WTC11 (cell line): ENCODE measurements at regions not wholly inside any gene's neighbourhood (a gene's known extent, or its start where the extent isn't known, plus 50 kb on each side); places are given as distances from the start of the nearest gene placed in this dataset.

Experiments used
- ATAC-seq: fragments of 200-7000 bp; cut with Tn5 transposase; 2 replicates; pipeline ENCODE4 v1.10.0; 2021; ENCODE audit warnings: mild to moderate bottlenecking, moderate library complexity
- CTCF ChIA-PET: fragments of 300-600 bp; sonication (Branson Sonifier 250); formaldehyde crosslinking; loops from one replicate; lab custom pipeline; 2021; ENCODE audit warnings: antibody characterized with exemption; lab: Charles Lee
- POLR2A ChIA-PET: fragments of 350-600 bp; sonication (Branson Sonifier 250); formaldehyde crosslinking; loops from one replicate; lab custom pipeline; 2021; ENCODE audit warnings: antibody characterized with exemption; lab: Charles Lee
- DNase-seq: peaks from one replicate; pipeline ENCODE4 v3.0.0; 2021; ENCODE audit warnings: low spot score
- H3K27ac Mint-ChIP-seq: 2 replicates; pipeline ENCODE4 v1.8.0; 2021; ENCODE audit warnings: mixed read lengths
- H3K27me3 Mint-ChIP-seq: 2 replicates; pipeline ENCODE4 v1.8.0; 2021; ENCODE audit warnings: low read depth, mild to moderate bottlenecking, moderate library complexity, mixed read lengths
- H3K36me3 Mint-ChIP-seq: 2 replicates; pipeline ENCODE4 v1.8.0; 2021; ENCODE audit warnings: mixed read lengths
- H3K4me1 Mint-ChIP-seq: 2 replicates; pipeline ENCODE4 v1.8.0; 2022; ENCODE audit warnings: mixed read lengths
- H3K4me3 Mint-ChIP-seq: 2 replicates; pipeline ENCODE4 v1.8.0; 2021; ENCODE audit warnings: mild to moderate bottlenecking, moderate library complexity, mixed read lengths
- H3K9me3 Mint-ChIP-seq: 2 replicates; pipeline ENCODE4 v1.8.0; 2021; ENCODE audit warnings: mixed read lengths
- CREM ChIP-seq: sonication (generic); formaldehyde crosslinking; IDR thresholded peaks from 2 replicates; pipeline ENCODE4 v1.8.1; 2022; ENCODE audit warnings: mild to moderate bottlenecking, missing genetic modification reagents, moderate library complexity
- FOXP4 ChIP-seq: sonication (generic); formaldehyde crosslinking; IDR thresholded peaks from 2 replicates; pipeline ENCODE4 v1.8.0; 2022; ENCODE audit warnings: mild to moderate bottlenecking, missing genetic modification reagents
- GRHL2 ChIP-seq: fragments of 250-450 bp; sonication (Bioruptor Pico); IDR thresholded peaks from 2 replicates; pipeline ENCODE4 v1.8.0; 2022; ENCODE audit warnings: mild to moderate bottlenecking, moderate library complexity; ENCODE audit not compliant: insufficient replicate concordance, severe bottlenecking
- HMGXB4 ChIP-seq: sonication (generic); formaldehyde crosslinking; IDR thresholded peaks from 2 replicates; pipeline ENCODE4 v1.8.1; 2023; ENCODE audit warnings: mild to moderate bottlenecking, moderate library complexity, missing genetic modification reagents
- JAZF1 ChIP-seq: fragments of 250-450 bp; sonication (Bioruptor Pico); IDR thresholded peaks from 2 replicates; pipeline ENCODE4 v1.9.0; 2021; ENCODE audit warnings: moderate library complexity, mild to moderate bottlenecking, inconsistent platforms
- OVOL2 ChIP-seq: fragments of 250-450 bp; sonication (Bioruptor Pico); IDR thresholded peaks from 2 replicates; pipeline ENCODE4 v1.9.0; 2021; ENCODE audit warnings: mild to moderate bottlenecking, borderline replicate concordance
- SMAD4 ChIP-seq: sonication (generic); formaldehyde crosslinking; IDR thresholded peaks from 2 replicates; pipeline ENCODE4 v1.8.0; 2022; ENCODE audit warnings: mild to moderate bottlenecking, missing genetic modification reagents
- USF2 ChIP-seq: sonication (generic); formaldehyde crosslinking; IDR thresholded peaks from 2 replicates; pipeline ENCODE4 v1.8.1; 2023; ENCODE audit warnings: mild to moderate bottlenecking, missing genetic modification reagents, moderate library complexity
- ZNF232 ChIP-seq: sonication (generic); formaldehyde crosslinking; IDR thresholded peaks from 2 replicates; pipeline ENCODE4 v1.8.0; 2022; ENCODE audit warnings: mild to moderate bottlenecking, missing genetic modification reagents
- ZNF396 ChIP-seq: fragments of 250-450 bp; sonication (Bioruptor Pico); IDR thresholded peaks from 2 replicates; pipeline ENCODE4 v1.8.0; 2021; ENCODE audit warnings: mild to moderate bottlenecking, moderate library complexity, borderline replicate concordance
- TF ChIP-seq, protein P1 (sequence below): sonication (generic); formaldehyde crosslinking; IDR thresholded peaks from 2 replicates; pipeline ENCODE4 v1.8.0; 2023; ENCODE audit warnings: missing genetic modification reagents, mild to moderate bottlenecking, borderline replicate concordance
- TF ChIP-seq, protein P2 (sequence below): sonication (generic); formaldehyde crosslinking; IDR thresholded peaks from 2 replicates; pipeline ENCODE4 v1.8.1; 2023; ENCODE audit warnings: mild to moderate bottlenecking, missing genetic modification reagents
- TF ChIP-seq, protein P3 (sequence below): sonication (generic); formaldehyde crosslinking; IDR thresholded peaks from 2 replicates; pipeline ENCODE4 v1.8.1; 2023; ENCODE audit warnings: mild to moderate bottlenecking, missing genetic modification reagents
- TF ChIP-seq, protein P4 (sequence below): sonication (generic); formaldehyde crosslinking; IDR thresholded peaks from 2 replicates; pipeline ENCODE4 v1.8.1; 2022; ENCODE audit warnings: low read depth, mild to moderate bottlenecking, moderate library complexity, missing genetic modification reagents, borderline replicate concordance
- TF ChIP-seq, protein P5 (sequence below): sonication (generic); formaldehyde crosslinking; conservative IDR thresholded peaks from 2 replicates; pipeline ENCODE4 v1.8.1; 2023; ENCODE audit warnings: mild to moderate bottlenecking, low read depth, missing genetic modification reagents, moderate library complexity

- TF ChIP-seq, protein P1, sequence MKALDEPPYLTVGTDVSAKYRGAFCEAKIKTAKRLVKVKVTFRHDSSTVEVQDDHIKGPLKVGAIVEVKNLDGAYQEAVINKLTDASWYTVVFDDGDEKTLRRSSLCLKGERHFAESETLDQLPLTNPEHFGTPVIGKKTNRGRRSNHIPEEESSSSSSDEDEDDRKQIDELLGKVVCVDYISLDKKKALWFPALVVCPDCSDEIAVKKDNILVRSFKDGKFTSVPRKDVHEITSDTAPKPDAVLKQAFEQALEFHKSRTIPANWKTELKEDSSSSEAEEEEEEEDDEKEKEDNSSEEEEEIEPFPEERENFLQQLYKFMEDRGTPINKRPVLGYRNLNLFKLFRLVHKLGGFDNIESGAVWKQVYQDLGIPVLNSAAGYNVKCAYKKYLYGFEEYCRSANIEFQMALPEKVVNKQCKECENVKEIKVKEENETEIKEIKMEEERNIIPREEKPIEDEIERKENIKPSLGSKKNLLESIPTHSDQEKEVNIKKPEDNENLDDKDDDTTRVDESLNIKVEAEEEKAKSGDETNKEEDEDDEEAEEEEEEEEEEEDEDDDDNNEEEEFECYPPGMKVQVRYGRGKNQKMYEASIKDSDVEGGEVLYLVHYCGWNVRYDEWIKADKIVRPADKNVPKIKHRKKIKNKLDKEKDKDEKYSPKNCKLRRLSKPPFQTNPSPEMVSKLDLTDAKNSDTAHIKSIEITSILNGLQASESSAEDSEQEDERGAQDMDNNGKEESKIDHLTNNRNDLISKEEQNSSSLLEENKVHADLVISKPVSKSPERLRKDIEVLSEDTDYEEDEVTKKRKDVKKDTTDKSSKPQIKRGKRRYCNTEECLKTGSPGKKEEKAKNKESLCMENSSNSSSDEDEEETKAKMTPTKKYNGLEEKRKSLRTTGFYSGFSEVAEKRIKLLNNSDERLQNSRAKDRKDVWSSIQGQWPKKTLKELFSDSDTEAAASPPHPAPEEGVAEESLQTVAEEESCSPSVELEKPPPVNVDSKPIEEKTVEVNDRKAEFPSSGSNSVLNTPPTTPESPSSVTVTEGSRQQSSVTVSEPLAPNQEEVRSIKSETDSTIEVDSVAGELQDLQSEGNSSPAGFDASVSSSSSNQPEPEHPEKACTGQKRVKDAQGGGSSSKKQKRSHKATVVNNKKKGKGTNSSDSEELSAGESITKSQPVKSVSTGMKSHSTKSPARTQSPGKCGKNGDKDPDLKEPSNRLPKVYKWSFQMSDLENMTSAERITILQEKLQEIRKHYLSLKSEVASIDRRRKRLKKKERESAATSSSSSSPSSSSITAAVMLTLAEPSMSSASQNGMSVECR (CRISPR knock-in tag), result no peak
- no peak for TF ChIP-seq USF2 (CRISPR knock-in tag)
- no peak for TF ChIP-seq FOXP4 (CRISPR knock-in tag)
These were observed 104.7 kb upstream of the RTL1 start (continued) for GRCh38 chr14:101008196-101008595.

GRCh38 chr14:101008631-101009336 is 105.3 kb upstream of the RTL1 start:
- H3K27ac Mint-ChIP-seq, result no peak overlapping the region
- POLR2A ChIA-PET, result no interaction called here
- H3K9me3 Mint-ChIP-seq, result peaks cover 13% of the 10 kb centered on the region
- no peak for ATAC-seq
- no peak for TF ChIP-seq OVOL2 (CRISPR knock-in tag)
- CTCF ChIA-PET, result interaction anchor here (0.6 kb wide), 1 partner anchor 108 kb away, joined by 3 read pairs; no protein-coding TSS in a partner anchor
- H3K4me3 Mint-ChIP-seq, result no peak overlapping the region
- H3K36me3 Mint-ChIP-seq, result peaks cover 39% of the 10 kb centered on the region
- H3K4me1 Mint-ChIP-seq, result peaks cover 13% of the 10 kb centered on the region
- H3K27me3 Mint-ChIP-seq, result no peaks in the 10 kb centered on the region
- DNase-seq, result no peak

DNA sequence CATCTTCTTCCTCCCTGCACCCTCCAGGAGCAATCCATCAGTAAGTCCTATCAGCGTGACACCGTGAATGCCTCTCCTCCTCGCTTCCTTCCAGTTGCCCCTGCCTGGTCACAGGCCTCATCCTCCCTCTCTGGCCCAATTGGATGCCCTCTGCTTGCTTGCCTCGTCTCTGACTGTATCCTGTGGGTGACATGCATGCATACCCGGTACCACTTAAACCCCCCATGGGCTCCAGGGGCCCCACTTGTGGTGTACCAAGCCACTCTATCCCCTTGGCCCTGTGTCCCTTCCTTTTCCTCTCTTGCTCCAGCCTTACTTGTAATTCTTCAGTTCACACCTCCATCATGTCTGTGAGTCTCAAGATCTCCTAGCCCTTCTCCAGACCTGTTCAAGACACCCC is 106.0 kb upstream of the RTL1 start:
- Mint-ChIP-seq H3K4me3 (no peak overlapping the region), H3K4me1 (peaks cover 11% of the 10 kb centered on the region), H3K27ac (no peak overlapping the region), H3K27me3 (no peaks in the 10 kb centered on the region), H3K9me3 (peaks cover 13% of the 10 kb centered on the region), H3K36me3 (peaks cover 38% of the 10 kb centered on the region)
- DNase-seq, result no peak
- ChIA-PET POLR2A (no interaction called here), CTCF (no interaction called here)
- ATAC-seq, result no peak
- TF ChIP-seq, protein P2, sequence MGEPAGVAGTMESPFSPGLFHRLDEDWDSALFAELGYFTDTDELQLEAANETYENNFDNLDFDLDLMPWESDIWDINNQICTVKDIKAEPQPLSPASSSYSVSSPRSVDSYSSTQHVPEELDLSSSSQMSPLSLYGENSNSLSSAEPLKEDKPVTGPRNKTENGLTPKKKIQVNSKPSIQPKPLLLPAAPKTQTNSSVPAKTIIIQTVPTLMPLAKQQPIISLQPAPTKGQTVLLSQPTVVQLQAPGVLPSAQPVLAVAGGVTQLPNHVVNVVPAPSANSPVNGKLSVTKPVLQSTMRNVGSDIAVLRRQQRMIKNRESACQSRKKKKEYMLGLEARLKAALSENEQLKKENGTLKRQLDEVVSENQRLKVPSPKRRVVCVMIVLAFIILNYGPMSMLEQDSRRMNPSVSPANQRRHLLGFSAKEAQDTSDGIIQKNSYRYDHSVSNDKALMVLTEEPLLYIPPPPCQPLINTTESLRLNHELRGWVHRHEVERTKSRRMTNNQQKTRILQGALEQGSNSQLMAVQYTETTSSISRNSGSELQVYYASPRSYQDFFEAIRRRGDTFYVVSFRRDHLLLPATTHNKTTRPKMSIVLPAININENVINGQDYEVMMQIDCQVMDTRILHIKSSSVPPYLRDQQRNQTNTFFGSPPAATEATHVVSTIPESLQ (CRISPR knock-in tag), result no peak
- TF ChIP-seq, protein P3, sequence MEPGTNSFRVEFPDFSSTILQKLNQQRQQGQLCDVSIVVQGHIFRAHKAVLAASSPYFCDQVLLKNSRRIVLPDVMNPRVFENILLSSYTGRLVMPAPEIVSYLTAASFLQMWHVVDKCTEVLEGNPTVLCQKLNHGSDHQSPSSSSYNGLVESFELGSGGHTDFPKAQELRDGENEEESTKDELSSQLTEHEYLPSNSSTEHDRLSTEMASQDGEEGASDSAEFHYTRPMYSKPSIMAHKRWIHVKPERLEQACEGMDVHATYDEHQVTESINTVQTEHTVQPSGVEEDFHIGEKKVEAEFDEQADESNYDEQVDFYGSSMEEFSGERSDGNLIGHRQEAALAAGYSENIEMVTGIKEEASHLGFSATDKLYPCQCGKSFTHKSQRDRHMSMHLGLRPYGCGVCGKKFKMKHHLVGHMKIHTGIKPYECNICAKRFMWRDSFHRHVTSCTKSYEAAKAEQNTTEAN, result no peak
- TF ChIP-seq, protein P4, sequence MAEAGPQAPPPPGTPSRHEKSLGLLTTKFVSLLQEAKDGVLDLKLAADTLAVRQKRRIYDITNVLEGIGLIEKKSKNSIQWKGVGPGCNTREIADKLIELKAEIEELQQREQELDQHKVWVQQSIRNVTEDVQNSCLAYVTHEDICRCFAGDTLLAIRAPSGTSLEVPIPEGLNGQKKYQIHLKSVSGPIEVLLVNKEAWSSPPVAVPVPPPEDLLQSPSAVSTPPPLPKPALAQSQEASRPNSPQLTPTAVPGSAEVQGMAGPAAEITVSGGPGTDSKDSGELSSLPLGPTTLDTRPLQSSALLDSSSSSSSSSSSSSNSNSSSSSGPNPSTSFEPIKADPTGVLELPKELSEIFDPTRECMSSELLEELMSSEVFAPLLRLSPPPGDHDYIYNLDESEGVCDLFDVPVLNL (CRISPR knock-in tag), result no peak
- TF ChIP-seq GRHL2 (CRISPR knock-in tag) (no peak), ZNF232 (CRISPR knock-in tag) (no peak), SMAD4 (CRISPR knock-in tag) (no peak), JAZF1 (CRISPR knock-in tag) (no peak), CREM (CRISPR knock-in tag) (no peak), ZNF396 (no peak), HMGXB4 (no peak)
- TF ChIP-seq, protein P5, sequence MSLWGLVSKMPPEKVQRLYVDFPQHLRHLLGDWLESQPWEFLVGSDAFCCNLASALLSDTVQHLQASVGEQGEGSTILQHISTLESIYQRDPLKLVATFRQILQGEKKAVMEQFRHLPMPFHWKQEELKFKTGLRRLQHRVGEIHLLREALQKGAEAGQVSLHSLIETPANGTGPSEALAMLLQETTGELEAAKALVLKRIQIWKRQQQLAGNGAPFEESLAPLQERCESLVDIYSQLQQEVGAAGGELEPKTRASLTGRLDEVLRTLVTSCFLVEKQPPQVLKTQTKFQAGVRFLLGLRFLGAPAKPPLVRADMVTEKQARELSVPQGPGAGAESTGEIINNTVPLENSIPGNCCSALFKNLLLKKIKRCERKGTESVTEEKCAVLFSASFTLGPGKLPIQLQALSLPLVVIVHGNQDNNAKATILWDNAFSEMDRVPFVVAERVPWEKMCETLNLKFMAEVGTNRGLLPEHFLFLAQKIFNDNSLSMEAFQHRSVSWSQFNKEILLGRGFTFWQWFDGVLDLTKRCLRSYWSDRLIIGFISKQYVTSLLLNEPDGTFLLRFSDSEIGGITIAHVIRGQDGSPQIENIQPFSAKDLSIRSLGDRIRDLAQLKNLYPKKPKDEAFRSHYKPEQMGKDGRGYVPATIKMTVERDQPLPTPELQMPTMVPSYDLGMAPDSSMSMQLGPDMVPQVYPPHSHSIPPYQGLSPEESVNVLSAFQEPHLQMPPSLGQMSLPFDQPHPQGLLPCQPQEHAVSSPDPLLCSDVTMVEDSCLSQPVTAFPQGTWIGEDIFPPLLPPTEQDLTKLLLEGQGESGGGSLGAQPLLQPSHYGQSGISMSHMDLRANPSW (CRISPR knock-in tag), result no peak
